SH-SY5Y (cell line): ENCODE measurements at regions not wholly inside any gene's neighbourhood (a gene's known extent, or its start where the extent isn't known, plus 50 kb on each side); places are given as distances from the start of the nearest gene placed in this dataset.

Source experiments
- GATA2 ChIP-seq: IDR thresholded peaks from 2 replicates; pipeline ENCODE4 v1.6.1; 2011; ENCODE audit warnings: mild to moderate bottlenecking, low read depth, low read length
- GATA3 ChIP-seq: IDR thresholded peaks from 2 replicates; pipeline ENCODE4 v1.6.1; 2011; ENCODE audit warnings: low read depth, mild to moderate bottlenecking, low read length, moderate library complexity

DNA sequence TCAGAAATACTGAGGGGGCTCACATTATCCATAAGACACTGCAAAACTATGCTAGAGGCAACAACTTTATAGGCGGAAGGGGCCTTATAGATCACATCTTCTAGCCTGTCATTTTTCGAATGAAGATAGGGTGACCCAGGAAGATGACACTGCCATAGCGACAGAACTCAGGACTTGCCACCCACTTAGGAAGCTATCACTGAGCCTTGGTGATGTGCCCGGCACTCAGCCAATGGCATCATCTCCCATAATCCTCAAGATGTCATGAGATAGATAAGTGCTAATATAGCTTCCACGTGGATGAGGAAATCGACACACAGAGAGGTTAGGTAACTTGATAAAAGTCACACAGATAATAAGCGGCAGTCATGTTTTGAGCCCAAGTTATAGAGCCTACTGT is 346.6 kb downstream of the DHX15 start:
- TF ChIP-seq GATA3 (no peak), GATA2 (no peak)

DNA sequence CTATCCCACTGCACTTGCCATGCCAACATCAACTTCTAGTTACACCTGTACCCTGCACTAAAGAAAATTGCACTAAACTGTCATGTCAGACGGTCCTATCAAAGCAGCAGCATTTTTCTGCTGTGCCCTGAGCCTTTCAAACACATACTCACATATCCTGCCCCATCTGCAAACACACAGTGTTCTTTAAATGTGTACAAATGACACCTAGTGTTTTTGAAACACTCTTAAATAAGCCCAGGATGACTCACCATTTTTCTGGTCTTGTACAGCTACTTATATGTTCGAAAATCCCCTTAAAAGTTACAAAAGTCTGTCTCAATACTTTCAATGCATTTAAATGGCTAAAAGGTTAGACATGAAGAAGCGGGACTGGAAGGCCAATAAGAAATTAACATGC is 346.7 kb upstream of the PPARGC1A start:
- TF ChIP-seq GATA3 (no peak), GATA2 (no peak)

DNA sequence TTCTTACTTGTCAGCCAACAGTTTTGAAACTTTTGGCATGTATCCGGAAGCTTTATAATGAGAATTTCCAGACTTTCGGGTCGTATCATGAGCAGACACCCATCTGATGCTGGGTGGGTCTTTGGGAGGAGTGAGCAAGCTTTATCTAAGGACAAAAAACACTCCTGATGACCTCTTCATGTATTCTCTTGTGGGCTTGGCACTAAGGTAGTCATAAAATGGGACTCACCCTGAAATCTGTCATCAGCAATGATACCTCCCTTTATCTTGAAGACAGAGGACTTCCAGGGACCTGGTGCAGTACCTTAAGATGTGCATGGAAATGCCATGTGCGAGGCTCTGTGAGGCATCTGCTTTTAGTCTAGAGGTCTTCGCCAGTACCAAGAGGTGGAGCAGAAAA is 346.3 kb upstream of the PPARGC1A start:
- no peak for TF ChIP-seq GATA2
- no peak for TF ChIP-seq GATA3

DNA sequence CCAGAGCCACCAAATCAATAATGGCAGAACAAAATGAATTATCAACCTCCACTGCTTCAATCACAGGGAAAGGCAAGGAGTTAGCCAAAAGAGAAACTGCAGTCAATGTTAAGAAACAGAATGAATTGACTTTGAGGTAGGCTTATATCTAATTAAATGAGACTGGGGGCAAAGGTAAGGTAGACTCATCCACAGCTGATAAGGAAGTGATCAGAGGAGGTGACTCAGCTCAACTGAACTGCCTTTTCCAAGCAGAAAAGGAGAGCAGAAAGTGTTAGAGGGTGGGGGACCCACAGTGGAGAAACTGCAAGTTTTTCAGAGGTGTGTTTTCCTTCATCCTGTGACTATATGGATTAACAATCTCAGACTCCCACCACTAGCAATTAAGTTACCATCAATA is 345.8 kb upstream of the PPARGC1A start:
- TF ChIP-seq GATA3 (no peak), GATA2 (no peak)

DNA sequence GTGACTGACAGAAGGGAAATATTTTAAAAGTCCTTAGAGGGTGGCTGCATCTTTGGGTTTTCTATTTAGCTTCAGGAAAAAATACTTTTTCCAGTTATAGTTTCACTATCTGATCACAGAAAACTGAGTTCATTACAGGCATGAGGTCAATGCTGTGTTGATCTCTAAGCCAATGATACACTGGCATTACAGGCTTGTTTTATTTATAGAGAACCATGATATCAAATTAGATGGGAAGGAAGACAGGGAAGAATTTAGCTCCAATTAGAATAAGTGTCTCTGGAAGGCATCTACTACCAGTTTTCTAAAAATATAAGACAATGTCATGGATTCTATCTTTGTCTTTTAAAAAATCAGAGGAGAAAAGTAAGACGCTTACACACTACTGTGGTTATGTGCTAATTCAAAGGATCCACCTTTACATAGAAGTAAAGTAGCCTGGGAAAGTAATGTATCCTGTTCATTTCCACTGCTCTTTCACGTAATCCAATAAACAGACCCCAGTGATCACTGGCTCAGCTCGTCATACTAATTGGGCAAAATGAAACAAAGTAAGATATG is 344.5 kb upstream of the PPARGC1A start:
- TF ChIP-seq GATA2 (no peak), GATA3 (no peak)

DNA sequence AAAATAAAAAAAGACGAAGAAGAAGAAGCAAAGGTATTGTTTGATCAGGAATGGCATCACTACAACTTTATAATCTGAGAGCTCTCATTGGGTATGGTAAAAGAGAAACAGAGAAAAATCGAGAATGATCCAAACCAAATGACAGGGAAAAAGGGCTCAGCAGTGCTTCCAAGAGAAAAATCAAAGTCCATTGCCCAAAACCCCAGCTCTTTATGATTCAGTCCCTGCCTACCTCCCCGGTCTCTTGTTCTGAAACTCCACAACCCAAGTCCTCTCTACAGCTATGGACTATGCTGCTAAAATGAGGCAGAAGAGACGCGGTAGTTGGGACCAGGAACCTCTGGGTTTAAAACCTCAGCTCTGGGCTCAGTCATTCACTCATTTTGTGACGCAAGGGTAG is 341.1 kb upstream of the PPARGC1A start:
- no peak for TF ChIP-seq GATA3
- no peak for TF ChIP-seq GATA2

DNA sequence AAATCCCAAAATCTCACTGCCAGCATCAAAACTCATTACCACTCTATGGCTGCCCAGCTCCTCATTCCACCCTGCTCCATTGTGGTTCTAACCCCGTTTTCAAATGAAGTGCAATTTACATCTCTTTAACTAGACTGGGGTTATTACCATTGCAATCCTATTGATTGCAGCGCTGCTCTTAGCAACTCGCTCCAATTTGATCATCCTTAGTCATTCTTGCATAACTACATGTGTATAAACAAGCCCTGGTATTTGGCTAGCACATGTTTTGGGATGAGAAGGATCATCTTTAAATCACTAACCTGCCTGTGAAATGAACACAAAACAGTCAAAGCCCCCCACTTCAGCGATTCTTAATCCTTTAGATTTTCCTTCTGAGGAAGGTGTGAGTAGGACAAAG is 340.1 kb upstream of the PPARGC1A start:
- TF ChIP-seq GATA3 (no peak), GATA2 (no peak)

DNA sequence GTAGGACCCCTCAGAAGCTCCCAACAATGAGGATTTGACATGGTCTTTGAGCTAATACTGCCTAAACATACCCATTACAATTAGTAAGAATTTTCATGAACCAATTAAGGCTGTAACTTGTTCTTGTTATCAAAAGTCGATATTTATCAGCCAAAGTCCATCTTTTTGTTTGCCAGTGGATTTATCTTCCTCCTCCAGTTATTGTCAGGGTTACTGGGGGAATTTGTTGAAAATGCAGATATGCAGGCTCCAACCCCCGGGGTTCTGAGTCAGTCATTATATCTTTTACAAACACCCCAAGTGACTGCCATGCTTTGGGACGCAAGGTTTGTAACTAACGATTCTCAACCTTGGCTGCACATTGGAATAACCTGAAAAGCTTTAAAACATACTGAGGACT is 338.8 kb upstream of the PPARGC1A start:
- TF ChIP-seq GATA3 (no peak), GATA2 (no peak)

DNA sequence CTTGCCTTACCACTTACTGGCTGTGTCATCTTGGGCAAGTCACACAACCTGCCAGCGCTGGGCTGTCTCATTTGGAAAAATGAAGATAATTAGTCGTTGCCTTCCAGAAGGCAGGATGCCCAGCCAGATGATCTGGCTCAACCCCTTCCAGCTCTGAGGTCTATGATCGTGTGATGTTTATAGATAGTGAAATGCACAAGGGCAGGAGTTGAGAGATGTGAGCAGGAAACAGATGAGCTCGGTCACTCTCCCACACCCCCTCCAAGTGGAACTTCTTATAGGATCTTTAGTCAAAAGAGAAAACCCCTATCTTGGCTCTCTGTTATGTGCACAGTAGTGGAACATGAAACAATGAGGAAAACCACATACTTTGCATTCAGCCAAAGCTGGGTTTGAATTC is 336.8 kb upstream of the PPARGC1A start:
- TF ChIP-seq GATA2 (no peak), GATA3 (no peak)

DNA sequence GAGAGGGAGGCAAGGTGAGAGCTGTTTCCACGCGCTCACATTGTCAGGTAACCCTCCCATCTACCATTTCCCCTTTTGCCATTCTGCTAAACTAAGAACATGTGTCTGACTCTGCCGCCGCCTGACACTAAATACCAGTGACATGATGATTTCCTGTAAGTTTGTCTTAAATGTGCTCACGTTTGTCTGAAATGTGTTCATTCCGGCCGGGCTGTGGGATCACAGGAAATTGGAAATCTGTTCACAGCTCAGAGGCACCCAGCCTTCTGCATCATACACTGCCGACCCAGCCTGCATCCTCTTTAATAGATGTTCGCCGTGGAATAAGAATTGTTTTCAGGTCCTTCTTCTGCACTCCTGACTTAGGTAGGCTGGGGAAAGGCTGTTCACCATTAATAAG is 336.2 kb upstream of the PPARGC1A start:
- no peak for TF ChIP-seq GATA2

DNA sequence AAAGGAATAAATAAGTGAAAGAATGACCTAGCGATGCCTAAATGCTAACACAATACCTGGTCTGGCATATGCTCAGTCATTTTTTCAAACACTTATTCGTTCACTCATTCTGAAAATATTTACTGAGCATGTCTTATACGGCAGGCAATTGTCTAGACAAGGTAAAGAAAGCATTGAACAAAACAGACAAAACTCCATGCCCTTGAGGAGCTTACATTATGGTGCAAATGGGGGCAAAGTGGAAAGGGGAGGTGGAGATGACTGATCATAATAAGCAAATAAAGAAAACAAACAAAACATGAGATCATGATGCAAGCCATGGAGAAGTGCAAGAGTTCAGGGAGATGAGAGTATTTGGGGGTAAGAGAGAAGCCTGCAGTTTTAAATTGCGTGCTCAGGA is 334.6 kb upstream of the PPARGC1A start:
- no peak for TF ChIP-seq GATA2
- TF ChIP-seq GATA3, result no peak

DNA sequence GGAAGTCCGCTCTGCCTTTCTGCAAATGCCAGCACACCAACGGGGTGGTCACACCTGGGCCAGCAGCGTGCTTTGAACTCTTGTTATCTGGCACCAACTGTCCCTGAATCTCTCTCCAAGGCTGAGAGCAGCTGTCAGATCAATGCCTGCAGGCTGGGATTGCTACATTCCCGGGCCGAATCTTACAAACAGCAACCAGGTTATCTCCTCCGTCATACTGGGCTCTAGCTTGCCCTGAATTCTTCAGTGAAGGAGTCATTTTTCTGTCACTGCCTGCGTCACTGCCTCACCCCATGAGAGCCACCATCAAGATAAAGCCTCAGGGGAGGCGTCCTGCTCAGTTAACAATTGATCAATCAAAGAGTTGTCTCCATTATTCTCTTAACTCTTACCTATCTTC is 329.4 kb upstream of the PPARGC1A start:
- TF ChIP-seq GATA3 (no peak), GATA2 (no peak)

DNA sequence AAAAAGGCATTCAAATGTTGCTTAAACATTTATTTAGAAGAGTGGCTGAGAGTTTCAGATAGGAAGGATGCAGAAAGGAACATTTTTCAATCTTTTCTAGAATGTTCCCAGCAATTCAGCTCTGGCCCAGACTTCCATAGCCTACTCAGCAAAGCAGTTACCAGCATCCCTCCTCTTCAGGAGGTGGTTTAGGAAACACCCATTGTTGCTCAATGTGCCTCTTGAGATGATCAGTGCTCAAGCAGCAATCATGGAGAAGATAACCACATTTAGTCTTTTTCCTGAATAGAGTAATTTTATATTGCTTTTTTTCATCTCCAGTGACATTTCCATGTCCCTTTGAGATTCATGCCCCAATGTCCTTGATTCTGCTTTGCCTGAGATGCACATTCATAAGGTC is 328.7 kb upstream of the PPARGC1A start:
- TF ChIP-seq GATA3 (no peak), GATA2 (no peak)

DNA sequence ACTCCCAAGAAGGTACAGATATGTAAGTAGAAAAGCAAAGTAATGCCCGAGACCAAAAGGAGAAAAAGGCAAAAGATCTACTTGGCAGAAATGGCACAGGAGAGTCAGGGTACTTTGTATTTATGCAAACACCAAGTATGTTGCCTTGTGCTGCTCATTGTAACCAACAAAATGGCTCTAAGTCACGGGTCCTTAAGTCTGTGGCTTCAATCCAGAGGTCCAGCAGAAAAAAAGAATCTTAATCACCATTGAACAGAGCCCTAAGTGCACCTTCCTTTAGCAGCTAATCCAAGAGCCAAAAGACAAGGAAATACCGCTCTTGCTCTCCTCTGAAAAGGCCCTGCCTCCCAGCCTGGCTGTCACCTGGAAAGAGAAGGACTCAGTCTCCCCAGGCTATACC is 324.9 kb upstream of the PPARGC1A start:
- TF ChIP-seq GATA2 (no peak), GATA3 (no peak)

DNA sequence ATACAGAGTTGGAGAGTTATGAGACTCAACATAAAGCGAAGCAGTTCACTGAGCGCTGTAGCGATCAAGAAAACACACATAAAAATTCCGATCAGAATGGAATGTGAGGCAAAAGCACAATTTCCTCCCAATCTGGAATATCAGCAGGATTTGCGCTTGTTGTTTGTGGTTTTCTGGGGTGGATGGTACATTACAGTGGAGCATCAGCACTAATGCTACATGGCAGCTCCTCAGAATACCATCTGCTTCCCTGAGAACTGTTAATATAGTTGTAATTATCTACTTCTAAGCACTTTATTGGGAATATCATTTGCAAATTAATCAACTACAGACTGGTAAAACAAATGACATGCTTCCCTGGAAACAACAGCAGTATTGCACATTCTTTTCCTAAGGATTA is 324.1 kb upstream of the PPARGC1A start:
- TF ChIP-seq GATA3, result no peak
- no peak for TF ChIP-seq GATA2

DNA sequence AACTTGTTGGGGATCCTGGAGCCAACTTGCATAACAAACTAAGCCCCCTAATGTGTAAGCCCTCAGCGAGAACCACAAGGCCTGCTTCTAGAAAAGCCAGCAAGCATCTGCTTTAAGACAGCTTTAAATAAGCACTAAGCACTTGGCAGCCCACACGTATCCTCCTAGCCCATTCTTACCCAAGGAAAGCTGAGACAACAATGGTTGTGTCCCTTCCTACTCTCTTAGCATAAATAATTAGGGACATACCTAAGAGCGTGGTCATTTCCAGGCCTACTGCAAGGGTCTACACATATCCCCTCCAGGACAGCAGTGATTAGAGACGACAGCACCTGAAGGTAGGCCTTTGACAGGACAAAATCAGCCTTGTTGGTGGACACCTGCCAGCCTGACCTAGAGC is 322.8 kb upstream of the PPARGC1A start:
- TF ChIP-seq GATA2 (no peak), GATA3 (no peak)

DNA sequence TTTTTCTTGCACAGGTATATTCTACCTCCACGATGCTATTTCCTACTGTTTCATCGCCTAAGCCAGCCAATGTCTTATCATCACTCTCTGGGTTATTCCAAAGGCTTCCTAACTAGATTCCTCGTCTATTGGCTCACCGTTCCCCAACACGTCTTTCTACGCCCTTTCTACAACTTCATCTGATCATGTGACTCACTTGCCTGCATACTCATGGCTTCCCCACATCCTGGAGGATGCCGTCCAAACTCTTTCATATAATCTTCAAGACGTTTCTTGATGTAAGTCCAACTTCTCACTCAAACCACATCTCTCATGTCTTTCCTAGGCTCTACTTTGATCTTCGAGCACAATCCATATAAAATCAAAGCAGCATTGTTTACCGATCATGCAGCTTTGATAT is 322.0 kb upstream of the PPARGC1A start:
- TF ChIP-seq GATA3, result no peak
